ENCODE measurements at regions not wholly inside any gene's neighbourhood (a gene's known extent, or its start where the extent isn't known, plus 50 kb on each side); places are given as distances from the start of the nearest gene placed in this dataset.

GRCh38 chr5:173495225-173495904 lies 121.1 kb downstream of the BOD1 start:
- no peak for TF ChIP-seq ZFHX2 (tag by site-specific recombination; conservative IDR thresholded peaks at IDR 0.05)
- TF ChIP-seq PRDM2 (tag by site-specific recombination; IDR thresholded peaks at IDR 0.05; ENCODE audit: borderline replicate concordance), result no peak
- TF ChIP-seq ZNF350 (tag by site-specific recombination; IDR thresholded peaks at IDR 0.05), result no peak
- TF ChIP-seq ZEB2 (tag by site-specific recombination; IDR thresholded peaks at IDR 0.05), result no peak
- no peak for TF ChIP-seq KLF9 (tag by site-specific recombination; IDR thresholded peaks at IDR 0.05; ENCODE audit: low read depth)
- TF ChIP-seq ZNF10 (tag by site-specific recombination; IDR thresholded peaks at IDR 0.05), result no peak
